ENCODE measurements at regions not wholly inside any gene's neighbourhood (a gene's known extent, or its start where the extent isn't known, plus 50 kb on each side); places are given as distances from the start of the nearest gene placed in this dataset.
"Not testable (repeated sequence)": the region's sequence is repeated elsewhere in the genome, so short reads cannot be mapped to it uniquely, and the experiment has no call there.

DNA sequence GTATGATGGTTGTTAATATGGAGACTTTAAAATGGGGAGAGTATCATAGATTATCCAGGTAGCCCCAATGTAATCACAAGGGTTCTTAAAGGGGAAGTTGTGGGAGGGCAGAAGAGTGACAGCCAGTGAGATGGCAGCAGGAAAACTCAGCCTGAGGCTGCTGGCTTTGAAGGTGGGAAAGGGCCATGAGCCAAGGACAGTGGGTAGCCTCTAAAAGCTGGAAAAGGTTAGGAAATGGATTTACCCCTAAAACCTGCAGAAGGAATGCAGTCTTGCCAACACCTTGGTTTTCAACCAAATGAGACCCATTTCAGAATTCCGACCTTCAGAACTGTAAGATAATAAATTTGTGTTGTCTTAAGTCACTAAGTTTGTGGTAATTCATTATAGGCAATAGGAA is 68.8 kb upstream of the BLTP1 start:
- no peak overlapping the region for H3K27ac ChIP-seq
- TF ChIP-seq, protein P1, sequence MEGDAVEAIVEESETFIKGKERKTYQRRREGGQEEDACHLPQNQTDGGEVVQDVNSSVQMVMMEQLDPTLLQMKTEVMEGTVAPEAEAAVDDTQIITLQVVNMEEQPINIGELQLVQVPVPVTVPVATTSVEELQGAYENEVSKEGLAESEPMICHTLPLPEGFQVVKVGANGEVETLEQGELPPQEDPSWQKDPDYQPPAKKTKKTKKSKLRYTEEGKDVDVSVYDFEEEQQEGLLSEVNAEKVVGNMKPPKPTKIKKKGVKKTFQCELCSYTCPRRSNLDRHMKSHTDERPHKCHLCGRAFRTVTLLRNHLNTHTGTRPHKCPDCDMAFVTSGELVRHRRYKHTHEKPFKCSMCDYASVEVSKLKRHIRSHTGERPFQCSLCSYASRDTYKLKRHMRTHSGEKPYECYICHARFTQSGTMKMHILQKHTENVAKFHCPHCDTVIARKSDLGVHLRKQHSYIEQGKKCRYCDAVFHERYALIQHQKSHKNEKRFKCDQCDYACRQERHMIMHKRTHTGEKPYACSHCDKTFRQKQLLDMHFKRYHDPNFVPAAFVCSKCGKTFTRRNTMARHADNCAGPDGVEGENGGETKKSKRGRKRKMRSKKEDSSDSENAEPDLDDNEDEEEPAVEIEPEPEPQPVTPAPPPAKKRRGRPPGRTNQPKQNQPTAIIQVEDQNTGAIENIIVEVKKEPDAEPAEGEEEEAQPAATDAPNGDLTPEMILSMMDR (conservative IDR thresholded peaks at IDR 0.05): no peak
- TF ChIP-seq ZFX (IDR thresholded peaks at IDR 0.05): no peak

DNA sequence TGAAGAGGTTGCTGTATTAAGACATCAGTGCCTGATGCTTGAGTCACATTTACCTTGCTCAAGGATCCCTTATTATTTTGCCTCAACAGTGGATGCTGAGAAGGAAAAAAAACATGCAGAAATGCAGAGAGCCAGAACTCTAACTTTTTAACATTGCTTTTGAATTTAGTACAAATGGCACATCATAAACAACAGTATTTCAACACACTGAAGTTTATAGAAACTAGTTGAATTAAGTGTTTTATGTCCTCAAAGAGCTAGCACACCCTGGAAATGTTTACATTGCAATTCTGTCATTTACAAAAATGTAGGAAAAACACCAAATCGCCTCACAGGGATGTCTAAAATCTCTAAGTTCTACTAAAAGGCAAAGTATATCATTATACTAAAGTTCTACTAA is 69.5 kb upstream of the BLTP1 start:
- no peak overlapping the region for H3K27ac ChIP-seq
- TF ChIP-seq ZFX (IDR thresholded peaks at IDR 0.05): no peak
- TF ChIP-seq, protein P1 (conservative IDR thresholded peaks at IDR 0.05): no peak

DNA sequence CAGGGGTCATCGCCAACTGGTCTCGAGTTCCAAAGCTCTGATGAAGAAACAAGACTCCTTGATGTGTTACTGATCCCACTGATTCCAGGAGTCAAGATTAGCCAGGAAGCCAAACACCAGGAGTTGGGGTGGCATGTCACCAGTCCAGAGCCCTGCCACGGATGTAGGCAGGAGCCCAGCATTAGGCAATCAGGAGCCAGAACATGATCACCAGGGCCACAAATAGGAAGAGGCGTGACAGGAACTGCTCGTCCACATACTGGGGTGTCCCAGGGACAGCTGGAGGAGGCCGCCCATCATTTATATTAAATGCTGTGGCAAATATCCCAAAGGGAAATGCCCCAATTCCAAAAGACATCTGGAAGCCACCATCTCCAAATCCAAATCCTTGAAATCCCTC is 74.5 kb upstream of the BLTP1 start:
- not testable (repeated sequence) for H3K27ac ChIP-seq

DNA sequence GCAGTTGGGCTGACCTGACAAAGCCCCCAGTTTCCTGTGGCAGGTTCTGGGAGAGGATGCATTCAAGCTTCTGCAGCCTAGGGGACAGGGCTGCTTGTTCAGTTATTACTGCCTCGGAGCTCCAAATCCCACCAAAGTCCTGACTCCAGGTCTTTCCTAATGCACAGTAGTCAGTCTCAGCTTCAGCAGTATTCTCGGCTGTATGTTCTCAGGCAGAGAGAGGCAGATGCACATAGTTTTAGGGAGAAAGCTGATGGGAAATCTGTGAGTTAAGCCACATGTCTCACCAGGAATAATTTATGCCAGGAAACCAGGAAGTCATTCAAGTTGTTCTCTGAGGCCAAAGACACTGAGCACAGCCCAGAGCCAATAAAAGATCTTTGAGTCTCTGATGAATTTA is 75.3 kb upstream of the BLTP1 start:
- not testable (repeated sequence) for H3K27ac ChIP-seq

DNA sequence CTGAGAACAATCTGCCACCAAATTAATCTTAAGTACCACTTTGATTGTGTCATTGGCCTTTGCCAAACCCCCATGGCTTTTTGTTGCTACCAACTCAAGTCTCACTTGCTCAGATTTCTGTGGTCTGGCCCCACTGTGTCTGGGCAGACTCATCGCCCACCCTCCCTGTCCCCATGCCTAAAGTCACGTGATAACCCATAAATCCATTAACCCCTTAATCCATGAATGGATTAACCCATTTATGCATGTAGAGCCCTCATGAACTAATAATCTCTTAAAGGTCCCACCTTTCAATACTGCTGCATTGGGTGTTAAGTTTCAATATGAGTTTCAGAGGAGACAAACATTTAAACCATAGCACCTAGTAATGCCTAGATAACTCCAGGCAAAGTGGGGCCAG is 78.5 kb upstream of the BLTP1 start:
- H3K27ac ChIP-seq: no peak overlapping the region
- TF ChIP-seq ZFX (IDR thresholded peaks at IDR 0.05): no peak
- TF ChIP-seq, protein P1 (conservative IDR thresholded peaks at IDR 0.05): no peak

DNA sequence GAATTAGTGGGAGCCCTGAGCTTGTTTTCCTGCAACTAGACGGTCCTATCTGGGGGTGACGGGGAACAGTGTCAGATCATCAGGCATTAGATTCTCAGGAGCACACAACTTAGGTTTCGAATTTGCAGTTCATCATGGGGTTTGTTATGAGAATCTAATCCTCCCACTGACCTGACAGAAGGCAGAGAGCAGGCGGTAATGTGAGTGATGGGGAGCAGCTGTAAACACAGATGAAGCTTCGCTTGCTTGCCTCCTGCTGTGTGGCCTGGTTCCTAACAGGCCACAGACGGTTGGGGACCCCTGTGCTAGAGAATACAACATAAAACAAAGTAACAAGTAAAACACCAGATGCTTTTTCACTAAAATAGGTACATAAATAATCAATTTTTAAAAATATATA is 86.2 kb upstream of the BLTP1 start:
- TF ChIP-seq, protein P1 (conservative IDR thresholded peaks at IDR 0.05): no peak
- H3K27ac ChIP-seq: no peak overlapping the region

DNA sequence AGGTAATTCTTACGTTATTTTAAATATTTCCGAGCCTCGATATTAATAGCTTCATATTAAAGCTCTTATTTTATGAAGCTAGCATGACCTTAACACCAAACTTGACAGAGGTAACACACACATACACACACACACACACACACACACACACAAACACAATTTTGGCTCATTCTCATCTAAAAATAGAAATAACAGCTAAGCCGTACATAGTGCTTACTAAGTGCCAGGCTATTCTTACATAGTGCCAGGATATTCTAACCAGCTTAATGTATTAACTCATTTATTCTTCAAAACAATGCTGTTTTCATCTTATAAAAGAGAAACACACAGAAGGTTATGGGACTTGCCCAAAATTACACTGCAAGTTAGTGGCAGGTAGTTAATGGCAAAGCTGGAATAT is 87.0 kb upstream of the BLTP1 start:
- TF ChIP-seq, protein P1 (conservative IDR thresholded peaks at IDR 0.05): no peak
- TF ChIP-seq ZFX (IDR thresholded peaks at IDR 0.05): no peak
- no peak overlapping the region for H3K27ac ChIP-seq

DNA sequence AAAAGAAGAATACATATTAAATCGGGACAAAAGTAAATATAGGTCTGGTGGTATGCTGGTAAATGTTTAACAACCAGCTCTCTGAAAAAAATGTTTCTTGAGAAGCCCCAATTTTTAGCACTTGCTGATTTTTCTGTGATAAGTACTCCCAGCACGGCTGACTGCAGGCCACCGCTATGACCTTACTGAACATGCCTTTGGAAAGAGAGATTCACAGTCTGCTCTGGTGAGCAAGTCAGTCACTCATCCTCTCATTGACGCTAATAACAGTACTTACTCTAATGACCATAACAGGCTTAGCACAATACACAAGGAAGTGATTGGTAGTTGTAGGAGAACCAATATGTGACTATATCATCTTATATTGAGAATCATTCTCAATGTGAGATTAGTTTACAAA is 98.9 kb upstream of the BLTP1 start:
- TF ChIP-seq, protein P1 (conservative IDR thresholded peaks at IDR 0.05): no peak
- TF ChIP-seq ZFX (IDR thresholded peaks at IDR 0.05): no peak

DNA sequence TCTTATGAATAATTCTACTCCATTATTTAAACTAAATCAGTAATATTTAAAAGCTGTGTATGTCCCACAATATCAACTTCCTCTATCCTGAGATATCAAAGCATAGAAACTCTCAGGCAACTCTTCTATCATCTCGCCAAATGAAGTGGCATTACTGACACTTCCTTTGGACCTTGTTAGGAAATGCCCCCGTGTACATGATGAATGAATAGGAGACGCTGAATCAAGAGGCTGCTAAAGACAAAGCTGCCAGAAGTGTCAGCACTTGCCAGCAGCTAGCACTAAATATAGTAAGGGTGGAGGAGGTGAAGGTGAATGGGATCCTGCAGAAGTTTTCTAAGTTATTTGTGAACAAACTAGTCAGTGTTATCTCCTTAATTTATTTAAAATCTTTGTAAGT is 99.5 kb upstream of the BLTP1 start:
- no peak overlapping the region for H3K27ac ChIP-seq
- TF ChIP-seq ZFX (IDR thresholded peaks at IDR 0.05): no peak
- TF ChIP-seq, protein P1 (conservative IDR thresholded peaks at IDR 0.05): no peak

More for the DNA sequence above, 98.9 kb upstream of the BLTP1 start:
- no peak overlapping the region for H3K27ac ChIP-seq

All from C4-2B (cell line).